SK-N-DZ (cell line): ENCODE measurements at regions not wholly inside any gene's neighbourhood (a gene's known extent, or its start where the extent isn't known, plus 50 kb on each side); places are given as distances from the start of the nearest gene placed in this dataset.

Source experiments
- DNase-seq: peaks from one replicate; pipeline ENCODE4 v3.0.0-alpha.2; 2015; ENCODE audit warnings: low spot score

DNA sequence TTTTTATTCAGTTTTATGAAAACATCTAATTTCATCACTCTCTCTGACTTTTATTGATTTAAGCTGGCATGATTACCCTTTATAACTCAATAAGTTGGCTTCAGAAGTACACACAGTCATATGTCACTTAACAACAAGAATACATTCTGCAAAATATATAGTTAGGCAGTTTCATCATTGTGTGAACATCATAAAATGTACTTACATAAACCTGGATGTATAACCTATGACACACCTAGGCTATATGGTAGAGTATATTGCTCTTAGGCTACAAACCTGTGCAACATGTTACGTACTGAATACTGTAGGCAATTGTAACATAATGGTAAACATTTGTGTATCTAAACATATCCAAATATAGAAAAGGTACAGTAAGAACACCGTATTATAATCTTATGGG is 362.2 kb upstream of the BTBD3 start:
- no peak for DNase-seq

DNA sequence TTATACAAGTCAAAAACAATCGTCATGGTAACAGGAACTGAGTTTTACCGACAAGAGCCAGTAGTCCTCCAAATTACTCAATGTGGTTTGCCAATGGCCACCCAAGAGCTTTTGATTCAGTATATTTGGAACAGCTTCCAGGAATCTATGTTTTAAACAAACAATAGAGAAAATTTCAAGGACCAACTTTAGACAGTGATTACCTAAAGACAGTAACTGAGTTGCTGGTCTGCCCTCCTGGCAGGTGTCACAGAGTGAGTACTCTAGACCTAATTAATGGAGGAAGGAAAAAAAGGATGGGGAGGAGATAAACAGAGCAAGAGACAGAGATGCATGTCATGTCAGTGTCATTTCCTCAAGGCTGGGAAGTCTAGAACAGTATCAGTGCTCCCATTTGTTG is 361.3 kb upstream of the BTBD3 start:
- no peak for DNase-seq

DNA sequence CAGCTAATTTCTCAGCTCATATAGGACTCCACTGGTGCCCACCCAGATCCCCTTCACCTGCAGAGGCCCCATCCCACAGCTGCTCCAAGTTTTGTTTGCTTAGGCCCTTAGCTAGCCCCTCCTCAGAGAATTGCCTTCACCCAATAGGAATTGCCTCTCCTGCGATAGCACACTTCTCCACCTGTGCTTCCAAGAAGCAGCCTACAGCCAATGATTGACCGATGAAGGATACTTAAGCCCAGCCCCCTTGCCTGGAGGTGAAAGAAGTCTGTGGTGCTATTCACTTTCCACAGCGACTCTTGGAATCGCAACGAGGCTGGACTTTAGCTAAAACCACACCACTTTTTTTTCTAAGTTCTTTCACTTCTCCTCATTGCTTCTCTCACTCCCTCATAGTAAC is 353.2 kb upstream of the BTBD3 start:
- no peak for DNase-seq

DNA sequence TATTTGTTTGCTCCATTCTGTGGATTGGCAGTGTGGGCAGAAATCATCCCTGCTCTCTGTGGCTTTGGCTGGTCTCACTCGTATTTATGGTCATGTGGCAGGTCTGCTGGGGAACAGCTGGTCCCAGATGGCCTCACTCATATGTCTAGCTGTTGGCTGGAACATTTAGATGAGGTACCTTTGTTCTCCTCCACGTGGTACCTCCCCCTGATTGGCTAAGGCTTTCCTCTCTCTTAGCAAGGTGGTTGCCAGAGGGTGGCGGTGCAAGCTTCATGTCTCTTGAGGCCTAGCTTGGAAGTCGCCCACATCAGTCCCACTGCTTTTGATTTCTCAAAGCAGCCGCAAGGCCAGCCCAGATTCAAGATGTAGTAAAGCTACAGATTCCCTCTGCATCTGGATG is 348.5 kb upstream of the BTBD3 start:
- DNase-seq = peak; percentile 19

DNA sequence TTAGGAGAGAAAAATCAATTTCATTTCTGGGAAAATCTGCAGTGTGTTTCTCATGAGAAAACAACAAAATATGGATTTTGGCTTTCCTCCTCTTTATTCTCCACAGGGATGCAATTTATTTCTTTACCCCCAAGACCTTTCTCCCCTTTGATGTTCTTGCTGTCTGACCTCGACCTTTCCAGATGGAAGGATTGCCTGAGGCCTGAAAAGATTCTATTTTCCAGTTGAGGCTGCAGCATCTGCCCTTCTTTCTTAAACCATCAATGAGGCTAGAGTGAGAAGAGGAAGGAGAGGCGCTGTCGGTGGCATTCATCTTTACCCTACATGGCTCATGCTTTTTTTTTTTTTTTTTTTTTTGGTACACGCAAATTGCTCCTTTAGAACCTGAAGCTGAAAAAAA is 344.2 kb upstream of the BTBD3 start:
- no peak for DNase-seq

DNA sequence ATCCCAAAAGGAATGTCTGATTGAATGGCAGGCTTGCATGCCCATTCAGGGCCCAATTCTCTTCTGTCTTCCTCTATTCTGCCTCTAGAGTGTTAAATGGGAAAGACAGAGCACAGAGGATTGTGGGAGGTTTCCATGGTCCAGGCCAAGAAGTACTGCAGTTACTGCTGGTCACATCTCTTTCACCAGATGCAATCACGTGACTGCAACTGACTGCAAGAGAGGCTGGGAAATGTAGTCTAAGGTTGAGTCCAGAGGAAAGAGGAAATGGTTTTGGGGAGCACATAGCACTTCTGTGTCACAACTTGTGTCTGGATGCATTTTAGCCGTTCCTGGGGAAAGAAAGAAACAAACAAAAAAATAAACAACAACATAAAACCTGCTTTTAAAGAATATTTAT is 336.4 kb upstream of the BTBD3 start:
- peak; percentile 6 for DNase-seq

DNA sequence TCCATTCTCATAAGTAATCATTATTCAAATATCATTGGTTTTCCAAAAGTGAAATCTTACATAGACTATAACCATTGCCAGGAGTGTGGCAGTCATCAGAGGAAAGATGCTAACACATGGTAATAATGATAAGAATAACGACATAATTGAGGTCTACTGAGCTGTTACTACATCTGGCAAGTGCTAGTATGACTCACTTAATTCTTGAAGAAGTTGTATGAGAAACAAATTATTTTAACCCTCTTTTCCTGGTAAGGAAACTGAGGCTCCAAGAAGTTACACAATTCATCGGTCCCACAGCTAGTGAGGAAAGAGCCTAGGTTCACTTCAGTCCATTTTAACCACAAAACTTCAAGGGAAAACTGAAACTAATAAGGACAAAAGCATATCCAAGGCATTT is 335.6 kb upstream of the BTBD3 start:
- DNase-seq = no peak

DNA sequence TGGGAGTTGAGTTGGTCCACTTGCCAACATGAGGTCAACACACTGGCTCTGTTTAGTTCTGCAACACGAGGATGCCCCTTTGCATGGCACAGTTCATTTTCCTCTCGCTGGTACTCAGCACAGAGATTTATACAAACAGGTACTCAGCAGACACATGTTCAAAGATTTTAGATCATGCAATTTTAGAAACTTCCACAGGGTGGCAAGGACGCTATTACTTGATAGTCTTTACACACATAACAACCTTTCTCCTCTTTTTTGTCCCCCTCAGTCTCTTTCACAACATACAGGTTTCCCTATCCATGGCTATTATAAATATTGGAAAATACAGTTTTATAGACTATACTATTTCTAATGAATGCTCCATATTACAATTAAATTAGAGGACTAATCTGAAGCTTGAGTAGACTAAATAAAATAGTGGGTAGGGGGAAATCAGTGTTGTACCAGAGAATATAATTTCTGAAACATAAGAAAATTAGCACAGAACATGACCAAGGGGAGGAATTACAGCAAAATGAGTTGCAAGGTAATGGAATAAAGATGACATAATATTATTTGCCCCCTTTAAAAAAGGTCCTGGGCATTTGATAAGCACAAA is 331.8 kb upstream of the BTBD3 start:
- peak; percentile 17 for DNase-seq

DNA sequence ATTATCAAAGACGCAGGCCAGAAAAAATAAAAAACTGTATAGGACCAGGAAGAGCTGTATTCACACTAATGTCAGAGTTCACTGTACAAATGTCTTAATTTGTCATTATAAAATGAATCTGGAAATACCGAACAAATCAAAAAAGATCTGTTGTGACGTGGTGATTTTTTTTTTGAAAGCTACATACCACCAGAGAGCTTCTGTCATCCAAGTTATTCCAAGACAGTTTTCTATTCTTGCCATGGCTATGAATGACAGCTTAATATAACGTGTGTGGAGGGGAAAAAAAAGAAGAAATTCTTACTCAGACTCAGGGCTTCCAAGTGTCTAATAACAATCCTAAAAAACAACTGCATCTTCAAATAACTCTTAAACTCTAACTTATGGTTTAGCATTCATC is 328.8 kb upstream of the BTBD3 start:
- no peak for DNase-seq

DNA sequence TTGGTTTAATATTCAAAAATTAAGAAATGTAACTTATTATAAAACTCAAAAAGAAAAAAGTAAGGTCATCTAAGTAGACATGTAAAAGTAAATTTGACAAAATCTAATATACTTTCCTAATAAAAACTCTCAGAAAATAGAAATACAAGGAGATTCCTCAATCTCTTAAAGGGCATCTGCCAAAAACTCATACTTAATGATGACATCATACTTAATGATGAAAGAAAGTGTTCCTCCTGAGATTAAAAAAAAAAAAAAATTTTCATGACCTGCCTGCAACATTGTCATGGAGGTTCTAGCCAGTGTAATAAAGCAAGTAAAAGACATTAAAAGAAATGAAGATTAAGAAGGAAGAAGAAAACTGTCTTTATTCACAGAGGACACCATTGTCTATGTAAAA is 325.7 kb upstream of the BTBD3 start:
- no peak for DNase-seq

DNA sequence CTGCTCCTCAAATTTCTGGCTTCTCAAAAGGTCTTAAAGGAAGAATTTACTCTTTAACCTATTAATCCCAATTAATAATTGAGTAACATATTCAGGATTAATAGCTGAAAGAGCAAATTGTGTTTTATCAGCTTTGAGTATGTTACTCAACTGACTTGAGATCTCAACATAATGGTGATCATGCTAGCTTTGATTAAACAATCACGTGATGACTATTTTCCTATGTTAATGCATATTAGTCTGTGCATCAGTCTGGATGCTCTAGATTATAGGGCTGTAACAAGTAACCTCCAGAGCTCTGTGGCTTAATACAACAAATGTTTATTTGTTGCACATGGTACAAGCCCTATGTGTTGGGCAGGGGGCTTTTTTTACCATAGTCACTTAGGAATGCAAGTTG is 313.4 kb upstream of the BTBD3 start:
- DNase-seq = no peak

DNA sequence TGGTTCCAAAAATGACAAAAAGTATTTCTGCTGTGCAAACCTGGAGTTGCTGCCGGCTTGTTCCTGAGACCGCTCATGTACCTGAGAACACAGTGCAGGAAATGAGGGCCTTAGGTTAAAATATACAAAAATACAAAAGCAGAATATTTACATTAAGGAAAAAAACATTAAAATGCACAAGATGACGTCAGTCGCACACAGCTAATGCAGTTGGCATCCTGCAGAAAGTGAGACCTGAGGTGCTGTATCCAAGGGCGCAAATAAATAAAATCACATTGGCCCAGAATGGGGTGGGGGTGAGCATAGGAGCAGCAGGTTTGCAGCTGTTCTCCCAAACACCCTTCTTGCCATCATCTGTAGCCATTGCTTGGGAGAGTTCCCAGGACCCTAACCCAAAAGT is 310.6 kb upstream of the BTBD3 start:
- no peak for DNase-seq

DNA sequence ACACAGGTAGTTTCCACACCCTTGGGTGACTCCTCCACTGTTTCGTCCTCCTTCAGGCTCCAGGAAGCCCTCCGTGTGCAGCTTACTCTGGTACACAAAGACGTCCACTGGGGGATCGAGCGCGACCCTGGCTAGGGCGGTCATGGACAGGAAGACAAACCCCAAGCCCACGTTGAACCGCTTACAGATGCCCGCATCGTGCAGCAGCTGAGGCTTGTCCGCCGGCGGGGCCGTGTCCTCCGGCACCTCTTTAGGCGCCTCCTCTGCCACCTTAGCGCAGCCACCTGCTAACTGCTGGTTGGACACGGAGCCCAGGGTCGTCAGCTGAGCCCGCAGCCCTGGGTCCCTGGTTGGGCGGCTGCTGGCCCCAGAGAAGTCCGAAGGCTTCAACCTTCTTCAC is 309.0 kb upstream of the BTBD3 start:
- DNase-seq = no peak

DNA sequence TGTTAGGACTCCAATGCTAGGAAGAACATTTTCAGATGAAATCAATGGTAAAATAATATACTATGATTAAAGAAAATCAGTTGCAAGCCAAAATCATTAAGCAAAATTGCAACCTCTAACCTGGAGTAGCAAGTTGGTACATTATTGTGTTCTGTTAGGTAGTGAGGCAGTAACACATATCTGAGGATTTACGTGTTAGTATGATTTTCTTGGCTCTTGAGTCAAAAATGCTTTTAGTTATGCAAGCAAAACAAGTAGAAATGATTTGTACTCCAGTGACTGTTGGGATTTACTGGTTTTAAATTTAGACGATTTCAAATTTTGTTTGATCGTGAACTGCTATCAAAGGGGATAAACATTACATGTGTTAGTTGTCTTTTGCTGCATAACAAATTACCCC is 293.0 kb upstream of the BTBD3 start:
- DNase-seq = no peak

DNA sequence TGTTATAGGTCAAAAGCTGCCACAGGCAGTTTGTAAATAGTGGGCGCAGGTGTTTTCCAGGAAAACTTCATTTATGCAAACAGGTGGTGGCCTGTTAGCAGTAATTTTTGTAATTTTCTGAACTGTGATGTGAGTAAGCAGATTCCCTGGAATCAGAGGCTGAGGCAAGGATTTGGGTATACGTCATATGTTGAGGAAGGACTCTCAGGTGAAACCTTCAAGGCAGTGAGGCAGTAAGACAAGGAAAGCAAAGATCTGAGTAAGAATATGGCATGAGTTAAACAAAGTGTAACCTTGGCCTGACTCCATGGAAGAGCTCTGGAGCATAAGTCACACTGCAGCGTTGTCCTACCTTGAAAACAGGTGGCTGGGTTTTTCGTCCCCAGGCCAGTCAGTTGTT is 291.1 kb upstream of the BTBD3 start:
- no peak for DNase-seq

DNA sequence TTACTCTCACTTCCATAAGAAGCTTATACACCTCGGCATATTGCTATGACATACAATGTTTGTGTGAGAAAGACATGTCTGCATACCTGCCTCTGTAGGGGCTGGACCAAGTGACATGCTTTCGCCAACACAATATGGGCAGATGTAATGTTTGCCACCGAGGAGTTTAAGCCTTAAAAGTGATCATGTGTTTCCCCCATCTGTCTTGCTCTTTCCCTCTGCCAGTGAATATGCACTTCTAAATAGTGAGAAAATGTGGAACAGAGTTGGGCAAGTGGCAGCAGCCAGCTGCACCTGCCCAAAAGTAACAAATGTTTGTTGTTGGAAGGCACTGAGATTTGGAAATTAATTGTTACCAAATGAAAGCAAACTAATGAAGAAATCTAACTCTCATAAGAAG is 274.8 kb upstream of the BTBD3 start:
- no peak for DNase-seq

DNA sequence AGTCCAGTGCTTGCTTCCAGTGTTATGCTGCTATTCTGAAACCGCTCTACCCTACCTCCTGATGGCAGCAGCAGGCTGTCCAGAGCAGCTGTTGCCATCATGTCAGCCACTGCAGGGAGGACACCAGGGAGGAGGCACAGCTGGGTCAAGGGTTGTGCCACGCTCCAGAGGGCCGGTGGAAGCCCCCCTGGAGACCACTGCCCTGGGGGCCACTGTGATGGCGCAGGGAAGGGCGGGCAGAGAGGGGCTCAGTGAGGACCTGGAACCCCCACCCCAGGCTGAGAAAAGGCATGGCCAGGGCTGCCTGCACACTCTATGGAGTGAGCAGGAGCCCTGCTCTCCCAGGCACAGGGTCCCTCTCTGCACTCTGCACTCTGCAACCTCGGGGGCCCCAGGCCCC is 271.3 kb upstream of the BTBD3 start:
- DNase-seq = no peak

DNA sequence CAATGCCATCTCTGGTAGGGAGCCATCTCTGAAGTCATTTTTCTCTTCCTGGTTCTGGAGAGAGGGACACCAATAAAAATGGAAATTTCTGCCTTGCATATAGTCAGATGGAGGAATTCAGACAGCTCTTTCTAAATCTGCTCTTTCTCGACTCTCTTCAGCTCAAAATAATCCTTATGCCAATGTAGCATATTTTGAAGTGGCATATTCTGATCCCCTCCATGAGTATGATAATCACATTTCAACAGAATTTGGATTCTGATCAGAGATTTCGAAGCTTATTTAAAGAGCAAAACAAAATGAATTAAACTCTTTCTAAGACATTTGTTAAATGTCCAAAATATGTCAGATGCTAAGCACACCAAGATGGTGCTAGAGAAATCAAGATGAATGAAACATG is 267.1 kb upstream of the BTBD3 start:
- DNase-seq = no peak

DNA sequence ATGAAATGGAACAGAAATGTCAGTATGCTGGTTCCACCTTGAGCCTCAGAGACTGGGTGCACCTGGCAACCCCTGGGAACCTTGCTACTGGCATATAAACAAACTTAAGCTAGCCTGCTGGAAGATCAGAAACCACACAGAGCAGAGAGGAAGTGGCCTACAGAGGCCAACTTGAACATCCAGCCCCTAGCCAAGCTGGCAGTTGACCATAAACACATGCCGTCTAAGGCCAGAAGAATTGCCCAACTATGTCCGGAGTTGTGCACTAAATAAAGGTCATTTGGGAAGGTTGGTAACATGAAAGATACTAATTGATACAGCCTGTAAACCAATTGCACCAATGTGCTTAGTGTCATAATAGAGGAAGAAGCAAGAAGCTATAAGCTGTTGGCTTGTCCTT is 266.6 kb upstream of the BTBD3 start:
- DNase-seq = no peak

DNA sequence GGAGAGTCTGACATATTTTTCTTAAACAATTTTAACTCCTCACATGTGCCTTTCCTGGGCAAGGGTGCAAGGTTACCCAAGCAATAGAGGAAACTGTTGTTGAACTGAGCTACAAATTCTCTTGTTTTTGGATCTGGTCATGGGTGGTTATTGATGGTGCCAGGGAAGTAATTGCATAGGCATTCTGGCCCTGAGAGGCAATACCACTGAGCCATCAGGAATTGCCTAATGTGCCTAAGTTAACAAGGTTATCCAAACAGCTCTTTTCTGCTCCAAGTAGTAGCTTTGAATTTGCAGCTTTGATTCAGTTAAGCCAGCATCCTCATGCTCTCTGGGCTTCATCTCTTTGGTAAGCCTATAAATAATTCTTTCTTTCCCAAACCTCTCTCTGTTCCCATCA is 266.0 kb upstream of the BTBD3 start:
- DNase-seq = no peak

DNA sequence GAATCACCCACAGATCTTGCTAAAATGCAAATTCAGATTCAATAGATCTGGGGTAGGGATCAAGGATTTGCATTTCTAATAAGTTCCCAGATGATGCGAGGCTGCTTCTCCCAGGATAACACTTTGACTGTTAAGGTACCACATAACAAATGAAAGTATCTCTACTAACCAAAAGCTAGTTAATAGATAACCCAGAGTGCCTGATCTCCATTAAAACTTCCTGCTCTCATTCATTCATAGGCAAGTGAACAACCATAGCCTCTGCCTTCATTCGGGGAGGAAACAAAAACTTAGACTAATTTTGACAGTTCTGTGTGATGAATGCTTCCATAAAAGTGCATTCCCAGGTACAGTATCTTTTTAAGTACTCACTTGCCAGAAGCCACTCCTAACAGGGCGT is 265.6 kb upstream of the BTBD3 start:
- DNase-seq = no peak

DNA sequence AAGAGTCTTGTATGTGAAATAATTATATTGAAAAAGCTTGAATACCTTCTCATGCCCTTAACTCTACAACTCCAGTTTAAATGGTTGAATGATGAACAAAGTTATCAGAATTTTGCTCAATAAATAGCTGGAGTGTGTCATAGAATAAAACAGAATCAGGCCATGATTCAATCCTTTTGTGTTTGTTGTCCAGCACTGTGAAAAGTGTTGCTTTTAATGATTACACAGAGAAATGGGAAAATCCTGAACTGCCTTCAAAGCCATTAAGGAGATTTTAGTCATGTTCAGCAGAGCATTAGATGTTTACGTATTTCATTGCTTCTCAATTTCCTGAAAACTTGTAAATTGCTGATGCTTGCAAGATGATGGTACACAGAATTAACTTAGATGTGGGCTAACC is 262.9 kb upstream of the BTBD3 start:
- no peak for DNase-seq

DNA sequence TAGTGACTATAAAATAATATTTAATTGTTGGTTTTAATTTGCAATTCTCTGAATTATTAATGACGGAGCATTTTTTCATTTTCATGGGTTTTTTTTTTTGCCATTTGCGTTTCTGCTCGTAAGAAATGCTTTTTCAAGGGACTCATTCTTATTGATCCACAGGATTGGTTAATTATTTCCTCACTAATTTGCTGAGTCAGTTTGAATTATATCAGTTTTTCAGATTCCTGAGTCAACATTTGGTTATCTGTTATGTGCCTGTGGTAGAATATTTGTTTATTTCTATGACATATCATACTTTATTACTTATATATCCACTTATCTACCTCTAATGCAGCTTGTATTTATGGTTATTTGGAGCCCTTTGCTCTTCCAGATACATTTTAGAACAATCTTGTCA is 257.0 kb upstream of the BTBD3 start:
- DNase-seq = no peak

DNA sequence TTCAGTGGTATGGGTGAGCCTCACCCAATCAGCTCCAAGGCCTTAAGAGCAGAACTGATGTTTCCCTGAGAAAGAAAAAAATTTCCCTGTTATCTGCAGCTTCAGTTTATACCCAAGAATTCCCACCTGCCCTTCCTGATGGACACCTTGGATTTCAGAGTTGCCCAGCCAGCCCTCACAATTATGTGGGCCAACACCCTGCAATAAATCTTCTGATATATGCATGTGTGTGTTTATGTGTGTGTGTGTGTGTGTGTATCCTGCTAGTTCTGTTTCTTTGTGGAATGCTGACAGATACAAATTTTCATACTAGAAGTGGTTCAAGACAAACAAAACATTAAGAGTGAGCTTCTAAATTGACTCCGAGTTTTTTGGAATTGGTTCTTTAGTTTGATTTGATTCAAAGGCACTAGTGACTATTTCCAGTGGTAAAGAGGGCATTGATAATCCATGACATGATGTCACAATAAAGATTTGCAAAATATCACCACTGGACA is 246.6 kb upstream of the BTBD3 start:
- DNase-seq = no peak
